ENCODE measurements at regions not wholly inside any gene's neighbourhood (a gene's known extent, or its start where the extent isn't known, plus 50 kb on each side); places are given as distances from the start of the nearest gene placed in this dataset.

DNA sequence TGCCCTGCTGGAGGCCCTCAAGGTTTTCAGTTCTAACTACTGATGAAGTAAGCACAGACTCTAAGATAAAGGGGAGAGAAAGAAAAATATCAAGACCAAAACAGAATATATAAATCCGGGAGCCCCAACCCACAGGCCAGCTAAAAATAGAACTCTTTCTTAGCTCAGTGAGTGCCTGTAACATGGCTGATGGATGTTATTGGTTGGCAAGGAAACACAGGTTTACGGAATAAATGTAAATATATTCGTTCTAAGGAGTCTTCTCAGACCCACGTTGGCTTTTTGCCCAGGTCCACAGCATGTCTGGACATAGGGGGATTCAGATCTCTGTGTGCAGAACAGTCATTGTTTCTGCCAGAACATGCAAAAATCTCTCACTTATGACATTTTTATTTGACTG lies 139.0 kb upstream of the SERPINE2 start:
- no peak for TF ChIP-seq MYC (IDR thresholded peaks at IDR 0.05; ENCODE audit: low read depth, low read length)
- TF ChIP-seq, protein P1, sequence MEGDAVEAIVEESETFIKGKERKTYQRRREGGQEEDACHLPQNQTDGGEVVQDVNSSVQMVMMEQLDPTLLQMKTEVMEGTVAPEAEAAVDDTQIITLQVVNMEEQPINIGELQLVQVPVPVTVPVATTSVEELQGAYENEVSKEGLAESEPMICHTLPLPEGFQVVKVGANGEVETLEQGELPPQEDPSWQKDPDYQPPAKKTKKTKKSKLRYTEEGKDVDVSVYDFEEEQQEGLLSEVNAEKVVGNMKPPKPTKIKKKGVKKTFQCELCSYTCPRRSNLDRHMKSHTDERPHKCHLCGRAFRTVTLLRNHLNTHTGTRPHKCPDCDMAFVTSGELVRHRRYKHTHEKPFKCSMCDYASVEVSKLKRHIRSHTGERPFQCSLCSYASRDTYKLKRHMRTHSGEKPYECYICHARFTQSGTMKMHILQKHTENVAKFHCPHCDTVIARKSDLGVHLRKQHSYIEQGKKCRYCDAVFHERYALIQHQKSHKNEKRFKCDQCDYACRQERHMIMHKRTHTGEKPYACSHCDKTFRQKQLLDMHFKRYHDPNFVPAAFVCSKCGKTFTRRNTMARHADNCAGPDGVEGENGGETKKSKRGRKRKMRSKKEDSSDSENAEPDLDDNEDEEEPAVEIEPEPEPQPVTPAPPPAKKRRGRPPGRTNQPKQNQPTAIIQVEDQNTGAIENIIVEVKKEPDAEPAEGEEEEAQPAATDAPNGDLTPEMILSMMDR (IDR thresholded peaks at IDR 0.05; ENCODE audit: extremely low read depth in 1 of 2, insufficient read depth in 1 of 2, low read depth in 1 of 2, low read length in 2 of 2): no peak
- no peak for TF ChIP-seq GATA2 (IDR thresholded peaks at IDR 0.05; ENCODE audit: insufficient read depth, insufficient read length, low read depth, low read length)
- TF ChIP-seq EZH2 (IDR thresholded peaks at IDR 0.05; ENCODE audit: borderline replicate concordance, low read depth, low read length, severe bottlenecking): no peak
- no peak for TF ChIP-seq FOS (IDR thresholded peaks at IDR 0.05; ENCODE audit: borderline replicate concordance, insufficient read depth, low read length)
- no peaks in the 10 kb centered on the region for H3K36me3 ChIP-seq (ENCODE audit: control insufficient read depth in 2 of 2, extremely low read depth in 1 of 2, insufficient read depth in 2 of 2, low read length in 2 of 2)
- no peak overlapping the region for H3K4me3 ChIP-seq (replicated peaks in 1 of 3; ENCODE audit: insufficient read depth in 1 of 3, low read depth in 1 of 3, low read length in 3 of 3)
- H2AFZ ChIP-seq (ENCODE audit: low read depth, low read length): no peak overlapping the region
- no peaks in the 10 kb centered on the region for H4K20me1 ChIP-seq (replicated peaks; ENCODE audit: control insufficient read depth, extremely low read depth, insufficient read depth, low read length)
- peaks cover 25% of the 10 kb centered on the region for H3K4me1 ChIP-seq (ENCODE audit: control insufficient read depth, extremely low read depth, insufficient read depth, low read length)
- no peak overlapping the region for H3K9ac ChIP-seq (replicated peaks; ENCODE audit: extremely low read depth, insufficient read depth, low read length)
- H3K9me3 ChIP-seq (replicated peaks; ENCODE audit: control insufficient read depth, insufficient read depth, low read length): no peaks in the 10 kb centered on the region
- no peaks in the 10 kb centered on the region for H3K9me1 ChIP-seq (replicated peaks; ENCODE audit: control insufficient read depth, extremely low read depth, insufficient read depth, low read length)
- CTCF ChIA-PET: interaction anchor here (0.5 to 1.5 kb wide), 3 partner anchors 16 to 576 kb away, joined by 3 to 5 read pairs (median 3); partner anchors contain the start of gene SCG2
- no peaks in the 10 kb centered on the region for H3K27me3 ChIP-seq (ENCODE audit: control insufficient read depth in 2 of 2, insufficient read depth in 2 of 2, low read length in 2 of 2)
- H3K27ac ChIP-seq (ENCODE audit: insufficient read depth, low read depth, low read length): no peak overlapping the region
- BruUV-seq (replicated peaks): no TSS peak
- H3K4me2 ChIP-seq (ENCODE audit: insufficient read depth, low read length): no peak overlapping the region
- FAIRE-seq (no peak), DNase-seq (ENCODE audit: low read depth, low spot score) (no peak)
- intact Hi-C loops (cut with micrococcal nuclease): no loop called here
- POLR2A ChIA-PET: no interaction called here
- dilution Hi-C loops (cut with MboI; ENCODE audit: extremely low pct_ligation_motif_present, low sequenced_read_pairs): no loop called here
- H3K79me2 ChIP-seq (ENCODE audit: control insufficient read depth, insufficient read depth, low read length): no peaks in the 10 kb centered on the region

DNA sequence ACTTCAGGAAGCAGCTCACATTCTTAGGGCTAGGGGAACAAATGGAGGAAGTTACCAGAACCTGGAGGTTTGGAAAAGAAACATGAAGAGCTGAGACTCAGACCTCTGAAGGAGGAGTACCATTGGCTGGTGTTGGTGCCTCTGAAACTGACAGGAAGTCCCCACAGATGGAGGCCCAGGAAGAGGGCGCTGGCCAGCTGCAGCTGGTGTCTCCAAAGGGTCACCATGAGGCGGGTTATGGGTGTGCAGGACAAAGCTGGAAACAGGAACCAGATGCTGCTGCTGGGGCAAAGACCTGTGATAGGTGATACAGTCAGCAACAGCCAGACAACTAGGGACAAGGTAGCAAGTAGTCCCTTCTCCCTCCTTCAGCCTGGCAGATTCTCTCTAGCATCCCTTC lies 136.5 kb upstream of the SERPINE2 start:
- no peak for DNase-seq (ENCODE audit: low read depth, low spot score)
- BruUV-seq (replicated peaks): no TSS peak
- intact Hi-C loops (cut with micrococcal nuclease): loop anchor here (1.0 to 2.0 kb wide), 2 partner anchors 45 to 137 kb away; partner anchors contain the start of gene SERPINE2
- dilution Hi-C loops (cut with MboI; ENCODE audit: extremely low pct_ligation_motif_present, low sequenced_read_pairs): no loop called here
- Histone ChIP-seq H3K36me3 (ENCODE audit: control insufficient read depth in 2 of 2, extremely low read depth in 1 of 2, insufficient read depth in 2 of 2, low read length in 2 of 2) (no peaks in the 10 kb centered on the region), H3K4me2 (ENCODE audit: insufficient read depth, low read length) (no peak overlapping the region), H3K9me1 (replicated peaks; ENCODE audit: control insufficient read depth, extremely low read depth, insufficient read depth, low read length) (no peaks in the 10 kb centered on the region), H3K79me2 (ENCODE audit: control insufficient read depth, insufficient read depth, low read length) (no peaks in the 10 kb centered on the region), H3K27me3 (ENCODE audit: control insufficient read depth in 2 of 2, insufficient read depth in 2 of 2, low read length in 2 of 2) (no peaks in the 10 kb centered on the region), H3K4me3 (replicated peaks in 1 of 3; ENCODE audit: insufficient read depth in 1 of 3, low read depth in 1 of 3, low read length in 3 of 3) (no peak overlapping the region), H3K9ac (replicated peaks; ENCODE audit: extremely low read depth, insufficient read depth, low read length) (no peak overlapping the region), H4K20me1 (replicated peaks; ENCODE audit: control insufficient read depth, extremely low read depth, insufficient read depth, low read length) (no peaks in the 10 kb centered on the region), H2AFZ (ENCODE audit: low read depth, low read length) (no peak overlapping the region), H3K9me3 (replicated peaks; ENCODE audit: control insufficient read depth, insufficient read depth, low read length) (no peaks in the 10 kb centered on the region), H3K4me1 (ENCODE audit: control insufficient read depth, extremely low read depth, insufficient read depth, low read length) (peaks cover 31% of the 10 kb centered on the region), H3K27ac (ENCODE audit: insufficient read depth, low read depth, low read length) (no peak overlapping the region)
- ChIA-PET CTCF (interaction anchor here (1.1 kb wide), 1 partner anchor 181 kb away, joined by 7 read pairs; no protein-coding TSS in a partner anchor), POLR2A (no interaction called here)
- TF ChIP-seq, protein P2, sequence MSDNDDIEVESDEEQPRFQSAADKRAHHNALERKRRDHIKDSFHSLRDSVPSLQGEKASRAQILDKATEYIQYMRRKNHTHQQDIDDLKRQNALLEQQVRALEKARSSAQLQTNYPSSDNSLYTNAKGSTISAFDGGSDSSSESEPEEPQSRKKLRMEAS (IDR thresholded peaks at IDR 0.05; ENCODE audit: insufficient read depth, insufficient read length): no peak
- no peak for TF ChIP-seq MYC (IDR thresholded peaks at IDR 0.05; ENCODE audit: low read depth, low read length)
- TF ChIP-seq POLR2A (IDR thresholded peaks at IDR 0.05; ENCODE audit: low read depth, low read length): no peak
- no peak for TF ChIP-seq GATA2 (IDR thresholded peaks at IDR 0.05; ENCODE audit: insufficient read depth, insufficient read length, low read depth, low read length)
- TF ChIP-seq JUN (IDR thresholded peaks at IDR 0.05; ENCODE audit: borderline replicate concordance, insufficient read depth, insufficient read length, low read depth): no peak
- TF ChIP-seq, protein P1 (IDR thresholded peaks at IDR 0.05; ENCODE audit: extremely low read depth in 1 of 2, insufficient read depth in 1 of 2, low read depth in 1 of 2, low read length in 2 of 2): no peak
- no peak for TF ChIP-seq POLR2AphosphoS5 (IDR thresholded peaks at IDR 0.05; ENCODE audit: insufficient read depth, low read depth, low read length)
- TF ChIP-seq EZH2 (IDR thresholded peaks at IDR 0.05; ENCODE audit: borderline replicate concordance, low read depth, low read length, severe bottlenecking): no peak
- TF ChIP-seq FOS (IDR thresholded peaks at IDR 0.05; ENCODE audit: borderline replicate concordance, insufficient read depth, low read length): no peak
- FAIRE-seq: peak; percentile 55

Measured in endothelial cell of umbilical vein (primary cell).